Vagina (tissue), 2 donors: ENCODE measurements at regions not wholly inside any gene's neighbourhood (a gene's known extent, or its start where the extent isn't known, plus 50 kb on each side); places are given as distances from the start of the nearest gene placed in this dataset.

ENCODE experiments used
- CTCF ChIP-seq, 3 experiments: fragments of 450-650 bp in 2 of 3; fragments of 200-600 bp in 1 of 3; sonication (generic) in 1 of 3; IDR thresholded peaks; one replicate each; pipeline ENCODE4 v1.5.1; 2017 to 2019; ENCODE audit warnings: antibody characterized with exemption in 3 of 3, mild to moderate bottlenecking in 2 of 3, moderate library complexity in 2 of 3
- POLR2AphosphoS5 ChIP-seq, 2 donors: sonication (generic); formaldehyde crosslinking; IDR thresholded peaks; one replicate each; pipeline ENCODE4 v1.9.0; 2017; ENCODE audit warnings: antibody characterized with exemption in 2 of 2, mild to moderate bottlenecking in 2 of 2, low read depth in 1 of 2; ENCODE audit not compliant: insufficient read depth in 1 of 2

- no peak for TF ChIP-seq CTCF (IDR thresholded peaks at IDR 0.05)
- no peak for TF ChIP-seq POLR2AphosphoS5 (IDR thresholded peaks at IDR 0.05; ENCODE audit: insufficient read depth in 1 of 2, low read depth in 1 of 2)
These were observed 202.4 kb downstream of the GLRX3 start for GRCh38 chr10:130338636-130339024.
